GM18502 (cell line): ENCODE measurements at regions not wholly inside any gene's neighbourhood (a gene's known extent, or its start where the extent isn't known, plus 50 kb on each side); places are given as distances from the start of the nearest gene placed in this dataset.

ENCODE experiments used
- ATAC-seq: cut with Tn5 transposase; IDR thresholded peaks from one replicate; pipeline ENCODE4 v1.9.1; 2021; ENCODE audit warnings: mild to moderate bottlenecking; ENCODE audit not compliant: unreplicated experiment, poor library complexity

GRCh38 chr5:9932770-9933169 lies 302.6 kb upstream of the TAS2R1 start:
- no peak for ATAC-seq

GRCh38 chr5:9930156-9930555 lies 300.0 kb upstream of the TAS2R1 start:
- ATAC-seq: no peak

- ATAC-seq: no peak
These were observed 298.2 kb upstream of the TAS2R1 start for GRCh38 chr5:9928326-9928725.

GRCh38 chr5:9927521-9927997 lies 297.4 kb upstream of the TAS2R1 start:
- no peak for ATAC-seq

- no peak for ATAC-seq
These were observed 297.0 kb upstream of the TAS2R1 start for GRCh38 chr5:9927106-9927505.

GRCh38 chr5:9924614-9925013 lies 294.5 kb upstream of the TAS2R1 start:
- peak; percentile 96 for ATAC-seq

- no peak for ATAC-seq
These were observed 292.6 kb upstream of the TAS2R1 start for GRCh38 chr5:9922719-9923118.

GRCh38 chr5:9920697-9921096 lies 290.5 kb upstream of the TAS2R1 start:
- ATAC-seq: no peak

GRCh38 chr5:9919306-9920030 lies 289.3 kb upstream of the TAS2R1 start:
- no peak for ATAC-seq

GRCh38 chr5:9905661-9906060 lies 275.5 kb upstream of the TAS2R1 start:
- no peak for ATAC-seq

- no peak for ATAC-seq
These were observed 273.6 kb upstream of the TAS2R1 start for GRCh38 chr5:9903801-9904200.

GRCh38 chr5:9898319-9898718 lies 268.2 kb upstream of the TAS2R1 start:
- peak; percentile 58 for ATAC-seq

- no peak for ATAC-seq
These were observed 265.1 kb upstream of the TAS2R1 start for GRCh38 chr5:9895302-9895645.

- no peak for ATAC-seq
These were observed 264.6 kb upstream of the TAS2R1 start for GRCh38 chr5:9894571-9895301.

- ATAC-seq: no peak
These were observed 262.5 kb upstream of the TAS2R1 start for GRCh38 chr5:9892696-9893095.

- ATAC-seq: no peak
These were observed 259.4 kb upstream of the TAS2R1 start for GRCh38 chr5:9889511-9889910.

- no peak for ATAC-seq
These were observed 258.4 kb upstream of the TAS2R1 start for GRCh38 chr5:9888501-9888901.

GRCh38 chr5:9885164-9885563 lies 255.0 kb upstream of the TAS2R1 start:
- no peak for ATAC-seq

- no peak for ATAC-seq
These were observed 248.1 kb upstream of the TAS2R1 start for GRCh38 chr5:9878206-9878605.

GRCh38 chr5:9877488-9877887 lies 247.3 kb upstream of the TAS2R1 start:
- ATAC-seq: no peak

GRCh38 chr5:9876451-9876850 lies 246.3 kb upstream of the TAS2R1 start:
- ATAC-seq: no peak
